ENCODE measurements at regions not wholly inside any gene's neighbourhood (a gene's known extent, or its start where the extent isn't known, plus 50 kb on each side); places are given as distances from the start of the nearest gene placed in this dataset.

- DNase-seq: no peak
- H3K36me3 Mint-ChIP-seq: no peaks in the 10 kb centered on the region
- intact Hi-C loops (cut with micrococcal nuclease): no loop called here
- H3K27me3 Mint-ChIP-seq: no peaks in the 10 kb centered on the region
- ChIA-PET POLR2A (no interaction called here), CTCF (no interaction called here)
- H3K4me3 Mint-ChIP-seq: no peak overlapping the region
- H3K27ac Mint-ChIP-seq: no peak overlapping the region
- H3K4me1 Mint-ChIP-seq (ENCODE audit: low read depth): no peaks in the 10 kb centered on the region
- H3K9me3 Mint-ChIP-seq: no peaks in the 10 kb centered on the region
Observed at GRCh38 chr18:56545464-56545863, 92.9 kb downstream of the TXNL1 start.

GRCh38 chr18:56542476-56542875, 95.9 kb downstream of the TXNL1 start:
- no peak overlapping the region for H3K27ac Mint-ChIP-seq
- POLR2A ChIA-PET: no interaction called here
- no peaks in the 10 kb centered on the region for H3K4me1 Mint-ChIP-seq (ENCODE audit: low read depth)
- intact Hi-C loops (cut with micrococcal nuclease): no loop called here
- H3K9me3 Mint-ChIP-seq: no peaks in the 10 kb centered on the region
- CTCF ChIA-PET: no interaction called here
- no peaks in the 10 kb centered on the region for H3K27me3 Mint-ChIP-seq
- H3K36me3 Mint-ChIP-seq: no peaks in the 10 kb centered on the region
- DNase-seq: no peak
- H3K4me3 Mint-ChIP-seq: no peak overlapping the region

- H3K4me3 Mint-ChIP-seq: no peak overlapping the region
- H3K36me3 Mint-ChIP-seq: no peaks in the 10 kb centered on the region
- DNase-seq: no peak
- intact Hi-C loops (cut with micrococcal nuclease): no loop called here
- no peaks in the 10 kb centered on the region for H3K9me3 Mint-ChIP-seq
- ChIA-PET POLR2A (no interaction called here), CTCF (no interaction called here)
- no peaks in the 10 kb centered on the region for H3K4me1 Mint-ChIP-seq (ENCODE audit: low read depth)
- H3K27me3 Mint-ChIP-seq: peaks cover 2% of the 10 kb centered on the region
- H3K27ac Mint-ChIP-seq: no peak overlapping the region
Observed at GRCh38 chr18:56541793-56542192, 96.6 kb downstream of the TXNL1 start.

GRCh38 chr18:56541340-56541739, 97.1 kb downstream of the TXNL1 start:
- DNase-seq: no peak
- H3K9me3 Mint-ChIP-seq: no peaks in the 10 kb centered on the region
- no peaks in the 10 kb centered on the region for H3K4me1 Mint-ChIP-seq (ENCODE audit: low read depth)
- CTCF ChIA-PET: no interaction called here
- H3K36me3 Mint-ChIP-seq: no peaks in the 10 kb centered on the region
- intact Hi-C loops (cut with micrococcal nuclease): no loop called here
- H3K27ac Mint-ChIP-seq: no peak overlapping the region
- peaks cover 3% of the 10 kb centered on the region for H3K27me3 Mint-ChIP-seq
- POLR2A ChIA-PET: no interaction called here
- H3K4me3 Mint-ChIP-seq: no peak overlapping the region

GRCh38 chr18:56538746-56539145, 99.6 kb downstream of the TXNL1 start:
- CTCF ChIA-PET: no interaction called here
- no peak overlapping the region for H3K4me3 Mint-ChIP-seq
- H3K9me3 Mint-ChIP-seq: no peaks in the 10 kb centered on the region
- POLR2A ChIA-PET: no interaction called here
- intact Hi-C loops (cut with micrococcal nuclease): no loop called here
- peaks cover 6% of the 10 kb centered on the region for H3K27me3 Mint-ChIP-seq
- H3K27ac Mint-ChIP-seq: no peak overlapping the region
- DNase-seq: no peak
- no peaks in the 10 kb centered on the region for H3K36me3 Mint-ChIP-seq
- H3K4me1 Mint-ChIP-seq (ENCODE audit: low read depth): no peaks in the 10 kb centered on the region

GRCh38 chr18:56532176-56532840, 106.1 kb downstream of the TXNL1 start:
- POLR2A ChIA-PET: no interaction called here
- Mint-ChIP-seq H3K4me1 (ENCODE audit: low read depth) (peaks cover 4% of the 10 kb centered on the region), H3K4me3 (no peak overlapping the region), H3K9me3 (no peaks in the 10 kb centered on the region), H3K27me3 (peaks cover 11% of the 10 kb centered on the region), H3K27ac (no peak overlapping the region), H3K36me3 (no peaks in the 10 kb centered on the region)
- CTCF ChIA-PET: no interaction called here
- intact Hi-C loops (cut with micrococcal nuclease): no loop called here
- peak; percentile 64 for DNase-seq

- H3K27me3 Mint-ChIP-seq: peaks cover 7% of the 10 kb centered on the region
Observed at GRCh38 chr18:56522816-56523215, 115.6 kb downstream of the TXNL1 start.

GRCh38 chr18:56521263-56521662, 117.1 kb downstream of the TXNL1 start:
- POLR2A ChIA-PET: interaction anchor here (0.7 kb wide), 1 partner anchor 970 kb away, joined by 5 read pairs; no protein-coding TSS in a partner anchor

More at GRCh38 chr18:56522816-56523215, 115.6 kb downstream of the TXNL1 start:
- ChIA-PET POLR2A (no interaction called here), CTCF (no interaction called here)
- Mint-ChIP-seq H3K9me3 (peaks cover 4% of the 10 kb centered on the region), H3K36me3 (no peaks in the 10 kb centered on the region), H3K4me3 (no peak overlapping the region), H3K27ac (no peak overlapping the region), H3K4me1 (ENCODE audit: low read depth) (no peaks in the 10 kb centered on the region)
- intact Hi-C loops (cut with micrococcal nuclease): no loop called here
- no peak for DNase-seq

GRCh38 chr18:56517761-56518160, 120.6 kb downstream of the TXNL1 start:
- CTCF ChIA-PET: no interaction called here

More at GRCh38 chr18:56521263-56521662, 117.1 kb downstream of the TXNL1 start:
- Mint-ChIP-seq H3K4me3 (no peak overlapping the region), H3K27me3 (peaks cover 9% of the 10 kb centered on the region), H3K27ac (no peak overlapping the region), H3K36me3 (no peaks in the 10 kb centered on the region), H3K4me1 (ENCODE audit: low read depth) (no peaks in the 10 kb centered on the region), H3K9me3 (no peaks in the 10 kb centered on the region)
- CTCF ChIA-PET: no interaction called here
- intact Hi-C loops (cut with micrococcal nuclease): no loop called here
- no peak for DNase-seq

GRCh38 chr18:56517196-56517595, 121.2 kb downstream of the TXNL1 start:
- H3K4me1 Mint-ChIP-seq (ENCODE audit: low read depth): no peaks in the 10 kb centered on the region
- no peak for DNase-seq
- H3K36me3 Mint-ChIP-seq: no peaks in the 10 kb centered on the region
- CTCF ChIA-PET: no interaction called here
- H3K27ac Mint-ChIP-seq: no peak overlapping the region
- POLR2A ChIA-PET: no interaction called here
- intact Hi-C loops (cut with micrococcal nuclease): no loop called here
- no peaks in the 10 kb centered on the region for H3K9me3 Mint-ChIP-seq
- H3K4me3 Mint-ChIP-seq: no peak overlapping the region
- peaks cover 9% of the 10 kb centered on the region for H3K27me3 Mint-ChIP-seq

More at GRCh38 chr18:56517761-56518160, 120.6 kb downstream of the TXNL1 start:
- H3K9me3 Mint-ChIP-seq: no peaks in the 10 kb centered on the region
- no peak overlapping the region for H3K27ac Mint-ChIP-seq
- peaks cover 9% of the 10 kb centered on the region for H3K27me3 Mint-ChIP-seq
- POLR2A ChIA-PET: no interaction called here
- no peaks in the 10 kb centered on the region for H3K36me3 Mint-ChIP-seq
- no peaks in the 10 kb centered on the region for H3K4me1 Mint-ChIP-seq (ENCODE audit: low read depth)
- no peak overlapping the region for H3K4me3 Mint-ChIP-seq
- DNase-seq: no peak
- intact Hi-C loops (cut with micrococcal nuclease): no loop called here

GRCh38 chr18:56516789-56517188, 121.6 kb downstream of the TXNL1 start:
- Mint-ChIP-seq H3K4me1 (ENCODE audit: low read depth) (no peaks in the 10 kb centered on the region), H3K36me3 (no peaks in the 10 kb centered on the region), H3K4me3 (no peak overlapping the region), H3K27me3 (peaks cover 9% of the 10 kb centered on the region), H3K9me3 (no peaks in the 10 kb centered on the region), H3K27ac (no peak overlapping the region)
- POLR2A ChIA-PET: no interaction called here
- no peak for DNase-seq
- CTCF ChIA-PET: no interaction called here
- intact Hi-C loops (cut with micrococcal nuclease): no loop called here

GRCh38 chr18:56515522-56515921, 122.9 kb downstream of the TXNL1 start:
- Mint-ChIP-seq H3K4me1 (ENCODE audit: low read depth) (no peaks in the 10 kb centered on the region), H3K4me3 (no peak overlapping the region), H3K9me3 (no peaks in the 10 kb centered on the region), H3K27me3 (peaks cover 11% of the 10 kb centered on the region), H3K27ac (no peak overlapping the region), H3K36me3 (no peaks in the 10 kb centered on the region)
- intact Hi-C loops (cut with micrococcal nuclease): no loop called here
- ChIA-PET CTCF (no interaction called here), POLR2A (no interaction called here)
- DNase-seq: no peak

- ChIA-PET CTCF (no interaction called here), POLR2A (no interaction called here)
- intact Hi-C loops (cut with micrococcal nuclease): no loop called here
- no peaks in the 10 kb centered on the region for H3K36me3 Mint-ChIP-seq
- peaks cover 3% of the 10 kb centered on the region for H3K27me3 Mint-ChIP-seq
- H3K4me1 Mint-ChIP-seq (ENCODE audit: low read depth): no peaks in the 10 kb centered on the region
- H3K9me3 Mint-ChIP-seq: no peaks in the 10 kb centered on the region
- H3K4me3 Mint-ChIP-seq: no peak overlapping the region
- no peak overlapping the region for H3K27ac Mint-ChIP-seq
- DNase-seq: no peak
Observed at GRCh38 chr18:56511996-56512395, 126.4 kb downstream of the TXNL1 start.
